ENCODE measurements at regions not wholly inside any gene's neighbourhood (a gene's known extent, or its start where the extent isn't known, plus 50 kb on each side); places are given as distances from the start of the nearest gene placed in this dataset.

DNA sequence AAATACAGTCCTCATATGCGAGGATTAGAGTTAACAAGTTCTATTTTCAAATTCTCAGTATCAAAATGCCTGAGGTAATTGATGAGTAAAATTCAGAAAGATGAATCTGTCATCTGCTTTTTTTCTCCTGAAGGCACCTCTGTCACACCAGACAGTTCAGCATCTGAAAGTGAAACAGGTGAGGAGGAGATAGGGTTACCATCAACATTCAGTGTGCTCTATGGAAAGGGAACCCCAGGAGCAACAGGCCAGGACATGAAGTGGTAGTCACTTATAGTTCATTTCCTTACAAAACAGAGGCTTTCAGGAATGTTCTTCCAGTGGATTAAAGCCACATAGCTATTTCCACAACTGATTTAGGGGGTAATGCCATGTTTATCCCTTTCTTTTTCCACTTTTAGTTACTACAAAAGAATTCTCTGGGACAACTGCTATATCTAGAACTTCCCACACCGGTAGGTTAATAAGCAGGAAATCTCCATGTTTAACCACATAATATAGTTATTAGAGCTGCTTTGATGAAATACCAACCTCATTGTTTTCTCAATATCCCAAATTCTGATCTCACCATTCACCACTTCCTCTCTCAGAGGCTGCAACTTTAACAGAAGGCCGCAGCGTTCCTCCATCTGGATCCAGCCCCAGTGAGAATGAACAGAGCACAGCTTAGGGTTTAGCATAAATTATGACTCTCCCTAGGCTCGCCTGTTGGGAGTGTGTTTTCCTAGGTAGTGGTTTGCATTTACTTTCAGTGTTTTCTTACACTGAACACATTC lies 177.0 kb upstream of the CNTN1 start:
- TF ChIP-seq, protein P1, sequence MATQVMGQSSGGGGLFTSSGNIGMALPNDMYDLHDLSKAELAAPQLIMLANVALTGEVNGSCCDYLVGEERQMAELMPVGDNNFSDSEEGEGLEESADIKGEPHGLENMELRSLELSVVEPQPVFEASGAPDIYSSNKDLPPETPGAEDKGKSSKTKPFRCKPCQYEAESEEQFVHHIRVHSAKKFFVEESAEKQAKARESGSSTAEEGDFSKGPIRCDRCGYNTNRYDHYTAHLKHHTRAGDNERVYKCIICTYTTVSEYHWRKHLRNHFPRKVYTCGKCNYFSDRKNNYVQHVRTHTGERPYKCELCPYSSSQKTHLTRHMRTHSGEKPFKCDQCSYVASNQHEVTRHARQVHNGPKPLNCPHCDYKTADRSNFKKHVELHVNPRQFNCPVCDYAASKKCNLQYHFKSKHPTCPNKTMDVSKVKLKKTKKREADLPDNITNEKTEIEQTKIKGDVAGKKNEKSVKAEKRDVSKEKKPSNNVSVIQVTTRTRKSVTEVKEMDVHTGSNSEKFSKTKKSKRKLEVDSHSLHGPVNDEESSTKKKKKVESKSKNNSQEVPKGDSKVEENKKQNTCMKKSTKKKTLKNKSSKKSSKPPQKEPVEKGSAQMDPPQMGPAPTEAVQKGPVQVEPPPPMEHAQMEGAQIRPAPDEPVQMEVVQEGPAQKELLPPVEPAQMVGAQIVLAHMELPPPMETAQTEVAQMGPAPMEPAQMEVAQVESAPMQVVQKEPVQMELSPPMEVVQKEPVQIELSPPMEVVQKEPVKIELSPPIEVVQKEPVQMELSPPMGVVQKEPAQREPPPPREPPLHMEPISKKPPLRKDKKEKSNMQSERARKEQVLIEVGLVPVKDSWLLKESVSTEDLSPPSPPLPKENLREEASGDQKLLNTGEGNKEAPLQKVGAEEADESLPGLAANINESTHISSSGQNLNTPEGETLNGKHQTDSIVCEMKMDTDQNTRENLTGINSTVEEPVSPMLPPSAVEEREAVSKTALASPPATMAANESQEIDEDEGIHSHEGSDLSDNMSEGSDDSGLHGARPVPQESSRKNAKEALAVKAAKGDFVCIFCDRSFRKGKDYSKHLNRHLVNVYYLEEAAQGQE (IDR thresholded peaks at IDR 0.05) = no peak
- TF ChIP-seq, protein P2, sequence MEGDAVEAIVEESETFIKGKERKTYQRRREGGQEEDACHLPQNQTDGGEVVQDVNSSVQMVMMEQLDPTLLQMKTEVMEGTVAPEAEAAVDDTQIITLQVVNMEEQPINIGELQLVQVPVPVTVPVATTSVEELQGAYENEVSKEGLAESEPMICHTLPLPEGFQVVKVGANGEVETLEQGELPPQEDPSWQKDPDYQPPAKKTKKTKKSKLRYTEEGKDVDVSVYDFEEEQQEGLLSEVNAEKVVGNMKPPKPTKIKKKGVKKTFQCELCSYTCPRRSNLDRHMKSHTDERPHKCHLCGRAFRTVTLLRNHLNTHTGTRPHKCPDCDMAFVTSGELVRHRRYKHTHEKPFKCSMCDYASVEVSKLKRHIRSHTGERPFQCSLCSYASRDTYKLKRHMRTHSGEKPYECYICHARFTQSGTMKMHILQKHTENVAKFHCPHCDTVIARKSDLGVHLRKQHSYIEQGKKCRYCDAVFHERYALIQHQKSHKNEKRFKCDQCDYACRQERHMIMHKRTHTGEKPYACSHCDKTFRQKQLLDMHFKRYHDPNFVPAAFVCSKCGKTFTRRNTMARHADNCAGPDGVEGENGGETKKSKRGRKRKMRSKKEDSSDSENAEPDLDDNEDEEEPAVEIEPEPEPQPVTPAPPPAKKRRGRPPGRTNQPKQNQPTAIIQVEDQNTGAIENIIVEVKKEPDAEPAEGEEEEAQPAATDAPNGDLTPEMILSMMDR (IDR thresholded peaks at IDR 0.05; ENCODE audit: low read depth, low read length, missing input control) = no peak
- no peak for TF ChIP-seq GABPA (IDR thresholded peaks at IDR 0.05 in 1 of 2, conservative IDR thresholded peaks at IDR 0.05 in 1 of 2)
- no peak for TF ChIP-seq TAF1 (conservative IDR thresholded peaks at IDR 0.05)
- TF ChIP-seq JUND (IDR thresholded peaks at IDR 0.05) = no peak
- TF ChIP-seq, protein P3, sequence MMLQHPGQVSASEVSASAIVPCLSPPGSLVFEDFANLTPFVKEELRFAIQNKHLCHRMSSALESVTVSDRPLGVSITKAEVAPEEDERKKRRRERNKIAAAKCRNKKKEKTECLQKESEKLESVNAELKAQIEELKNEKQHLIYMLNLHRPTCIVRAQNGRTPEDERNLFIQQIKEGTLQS (IDR thresholded peaks at IDR 0.05) = no peak
- TF ChIP-seq, protein P4, sequence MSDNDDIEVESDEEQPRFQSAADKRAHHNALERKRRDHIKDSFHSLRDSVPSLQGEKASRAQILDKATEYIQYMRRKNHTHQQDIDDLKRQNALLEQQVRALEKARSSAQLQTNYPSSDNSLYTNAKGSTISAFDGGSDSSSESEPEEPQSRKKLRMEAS (IDR thresholded peaks at IDR 0.05) = no peak
- TF ChIP-seq NR2F2 (IDR thresholded peaks at IDR 0.05) = no peak
- TF ChIP-seq, protein P5, sequence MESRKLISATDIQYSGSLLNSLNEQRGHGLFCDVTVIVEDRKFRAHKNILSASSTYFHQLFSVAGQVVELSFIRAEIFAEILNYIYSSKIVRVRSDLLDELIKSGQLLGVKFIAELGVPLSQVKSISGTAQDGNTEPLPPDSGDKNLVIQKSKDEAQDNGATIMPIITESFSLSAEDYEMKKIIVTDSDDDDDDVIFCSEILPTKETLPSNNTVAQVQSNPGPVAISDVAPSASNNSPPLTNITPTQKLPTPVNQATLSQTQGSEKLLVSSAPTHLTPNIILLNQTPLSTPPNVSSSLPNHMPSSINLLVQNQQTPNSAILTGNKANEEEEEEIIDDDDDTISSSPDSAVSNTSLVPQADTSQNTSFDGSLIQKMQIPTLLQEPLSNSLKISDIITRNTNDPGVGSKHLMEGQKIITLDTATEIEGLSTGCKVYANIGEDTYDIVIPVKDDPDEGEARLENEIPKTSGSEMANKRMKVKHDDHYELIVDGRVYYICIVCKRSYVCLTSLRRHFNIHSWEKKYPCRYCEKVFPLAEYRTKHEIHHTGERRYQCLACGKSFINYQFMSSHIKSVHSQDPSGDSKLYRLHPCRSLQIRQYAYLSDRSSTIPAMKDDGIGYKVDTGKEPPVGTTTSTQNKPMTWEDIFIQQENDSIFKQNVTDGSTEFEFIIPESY (IDR thresholded peaks at IDR 0.05) = no peak
- TF ChIP-seq RXRA (IDR thresholded peaks at IDR 0.05) = no peak
- no peak for TF ChIP-seq RAD21 (IDR thresholded peaks at IDR 0.05)
- no peak for TF ChIP-seq HNF4G (IDR thresholded peaks at IDR 0.05)
- no peak for TF ChIP-seq YY1 (IDR thresholded peaks at IDR 0.05)

Data from liver (tissue), 3 donors.